ENCODE measurements at regions not wholly inside any gene's neighbourhood (a gene's known extent, or its start where the extent isn't known, plus 50 kb on each side); places are given as distances from the start of the nearest gene placed in this dataset.

GRCh38 chr11:116276051-116277044, 496.4 kb downstream of the BUD13 start:
- TF ChIP-seq CTCF (conservative IDR thresholded peaks at IDR 0.05; ENCODE audit: low read depth in 2 of 2) (peak; percentile 74 to 100), POLR2AphosphoS5 (IDR thresholded peaks at IDR 0.05; ENCODE audit: low read depth) (no peak), NANOG (IDR thresholded peaks at IDR 0.05; ENCODE audit: borderline replicate concordance) (no peak)
